Trophoblast cell (in vitro differentiated cells and primary cell): ENCODE measurements at regions not wholly inside any gene's neighbourhood (a gene's known extent, or its start where the extent isn't known, plus 50 kb on each side); places are given as distances from the start of the nearest gene placed in this dataset.

Experiments
- DNase-seq, 2 donors: peaks; one replicate each; pipeline ENCODE4 v3.0.0-alpha.2; 2016
- H2AFZ ChIP-seq: 2 replicates; pipeline ENCODE4 v1.6.1; 2013; ENCODE audit warnings: low read length, moderate library complexity, mild to moderate bottlenecking; ENCODE audit not compliant: insufficient read depth, poor library complexity
- H2AK5ac ChIP-seq: 2 replicates; pipeline ENCODE4 v1.6.1; 2013; ENCODE audit warnings: mild to moderate bottlenecking, low read length
- H2BK120ac ChIP-seq: 2 replicates; pipeline ENCODE4 v1.6.1; 2013; ENCODE audit warnings: low read length, mild to moderate bottlenecking, moderate library complexity; ENCODE audit not compliant: insufficient read depth, poor library complexity
- H2BK12ac ChIP-seq: 2 replicates; pipeline ENCODE4 v1.6.1; 2013; ENCODE audit warnings: mild to moderate bottlenecking, low read length, moderate library complexity
- H2BK5ac ChIP-seq: 2 replicates; pipeline ENCODE4 v1.6.1; 2013; ENCODE audit warnings: low read length, low read depth, moderate library complexity, mild to moderate bottlenecking; ENCODE audit not compliant: poor library complexity
- H3K14ac ChIP-seq: 2 replicates; pipeline ENCODE4 v1.6.1; 2013; ENCODE audit warnings: mild to moderate bottlenecking, low read length
- H3K18ac ChIP-seq: 2 replicates; pipeline ENCODE4 v1.6.1; 2013; ENCODE audit warnings: mild to moderate bottlenecking, low read length
- H3K23ac ChIP-seq: 2 replicates; pipeline ENCODE4 v1.6.1; 2013; ENCODE audit warnings: low read length
- H3K27ac ChIP-seq: 2 replicates; pipeline ENCODE4 v1.5.1; 2013; ENCODE audit warnings: low read depth, mild to moderate bottlenecking, inconsistent platforms, low read length, moderate library complexity
- H3K27me3 ChIP-seq: 2 replicates; pipeline ENCODE4 v1.6.1; 2013; ENCODE audit warnings: inconsistent platforms, mild to moderate bottlenecking, low read length, moderate library complexity; ENCODE audit not compliant: insufficient read depth
- H3K36me3 ChIP-seq, 2 experiments: 1 replicate in 1 of 2; 2 replicates in 1 of 2; pipeline ENCODE4 v1.6.1; 2013; ENCODE audit warnings: low read length in 2 of 2, mild to moderate bottlenecking in 2 of 2, moderate library complexity in 1 of 2; ENCODE audit not compliant: insufficient read depth in 2 of 2, control insufficient read depth in 1 of 2
- H3K4ac ChIP-seq: 2 replicates; pipeline ENCODE4 v1.6.1; 2013; ENCODE audit warnings: low read depth, mild to moderate bottlenecking, low read length, moderate library complexity
- H3K4me1 ChIP-seq, 2 experiments: 1 replicate in 1 of 2; 2 replicates in 1 of 2; pipeline ENCODE4 v1.6.1; 2013; ENCODE audit warnings: low read length in 2 of 2, mild to moderate bottlenecking in 2 of 2, moderate library complexity in 1 of 2; ENCODE audit not compliant: insufficient read depth in 2 of 2, control insufficient read depth in 1 of 2
- H3K4me2 ChIP-seq: 2 replicates; pipeline ENCODE4 v1.6.1; 2013; ENCODE audit warnings: inconsistent platforms, mild to moderate bottlenecking, low read length, moderate library complexity
- H3K4me3 ChIP-seq: 2 replicates; pipeline ENCODE4 v1.5.1; 2013; ENCODE audit warnings: mild to moderate bottlenecking, low read depth, low read length, inconsistent platforms
- H3K79me1 ChIP-seq: one replicate; pipeline ENCODE4 v1.6.1; 2013; ENCODE audit warnings: low read length
- H3K79me2 ChIP-seq: 2 replicates; pipeline ENCODE4 v1.6.1; 2013; ENCODE audit warnings: low read length, mild to moderate bottlenecking; ENCODE audit not compliant: control insufficient read depth, insufficient read depth, poor library complexity
- H3K9ac ChIP-seq: 2 replicates; pipeline ENCODE4 v1.6.1; 2013; ENCODE audit warnings: mild to moderate bottlenecking, low read length
- H3K9me3 ChIP-seq: 2 replicates; pipeline ENCODE4 v1.6.1; 2013; ENCODE audit warnings: low read depth, mild to moderate bottlenecking, control low read depth, inconsistent platforms, low read length; ENCODE audit not compliant: insufficient read depth
- H4K12ac ChIP-seq: 2 replicates; pipeline ENCODE4 v1.6.1; 2013; ENCODE audit warnings: low read depth, mild to moderate bottlenecking, low read length, moderate library complexity
- H4K8ac ChIP-seq: 2 replicates; pipeline ENCODE4 v1.6.1; 2013; ENCODE audit warnings: low read depth, mild to moderate bottlenecking, low read length, moderate library complexity
- H4K91ac ChIP-seq: one replicate; pipeline ENCODE4 v1.6.1; 2013; ENCODE audit warnings: low read depth, mild to moderate bottlenecking, low read length, moderate library complexity
- WGBS: extraction: QIAGEN DNeasy Blood & Tissue Kit; methylation state at CpG from one replicate; pipeline ENCODE4 v1.1.7; 2013; ENCODE audit warnings: missing lambda C conversion rate; ENCODE audit not compliant: insufficient read length, insufficient coverage; ENCODE audit errors: extremely low coverage; 5-methylcytosine and 5-hydroxymethylcytosine counted together

- Histone ChIP-seq H3K27me3 (no peaks in the 10 kb centered on the region), H2BK120ac (no peak overlapping the region), H3K4me2 (no peak overlapping the region), H2BK12ac (no peak overlapping the region), H4K8ac (no peak overlapping the region), H3K4ac (no peak overlapping the region), H3K79me2 (no peaks in the 10 kb centered on the region), H3K9ac (no peak overlapping the region), H3K9me3 (peaks cover 2% of the 10 kb centered on the region), H2AFZ (no peak overlapping the region), H3K4me3 (no peak overlapping the region), H3K36me3 (no peaks in the 10 kb centered on the region), H4K91ac (no peak overlapping the region), H3K4me1 (peaks cover 0 to under 1% of the 10 kb centered on the region in 2 experiments), H3K79me1 (no peaks in the 10 kb centered on the region), H3K14ac (no peak overlapping the region), H3K27ac (no peak overlapping the region), H2AK5ac (no peak overlapping the region), H3K23ac (no peak overlapping the region), H4K12ac (no peak overlapping the region), H3K18ac (no peak overlapping the region), H2BK5ac (no peak overlapping the region)
- no CpG with 5 or more reads among the region's 7 CpGs for WGBS
- no peak for DNase-seq
Observed at GRCh38 chr13:111038887-111039286, 76.2 kb upstream of the ARHGEF7 start.

GRCh38 chr13:111037927-111038326 is 77.2 kb upstream of the ARHGEF7 start:
- H3K36me3 ChIP-seq, result no peaks in the 10 kb centered on the region
- no peak overlapping the region for H3K4me3 ChIP-seq
- no peak overlapping the region for H3K9ac ChIP-seq
- no peaks in the 10 kb centered on the region for H3K27me3 ChIP-seq
- no peak overlapping the region for H4K91ac ChIP-seq
- H3K9me3 ChIP-seq, result peaks cover 1% of the 10 kb centered on the region
- no peak overlapping the region for H2BK5ac ChIP-seq
- H3K79me2 ChIP-seq, result no peaks in the 10 kb centered on the region
- H4K12ac ChIP-seq, result no peak overlapping the region
- no peak overlapping the region for H2BK12ac ChIP-seq
- no peak for DNase-seq
- WGBS, result no CpG with 5 or more reads among the region's 12 CpGs
- H4K8ac ChIP-seq, result no peak overlapping the region
- no peak overlapping the region for H3K18ac ChIP-seq
- no peak overlapping the region for H3K14ac ChIP-seq
- no peaks in the 10 kb centered on the region for H3K79me1 ChIP-seq
- no peak overlapping the region for H3K4me2 ChIP-seq
- H2BK120ac ChIP-seq, result no peak overlapping the region
- H3K23ac ChIP-seq, result no peak overlapping the region
- H2AFZ ChIP-seq, result no peak overlapping the region
- no peak overlapping the region for H3K4ac ChIP-seq
- no peak overlapping the region for H3K27ac ChIP-seq
- H2AK5ac ChIP-seq, result no peak overlapping the region
- H3K4me1 ChIP-seq, result no peaks in the 10 kb centered on the region

- Histone ChIP-seq H3K4me1 (no peaks in the 10 kb centered on the region), H3K4ac (no peak overlapping the region), H3K9me3 (peaks cover 1% of the 10 kb centered on the region), H2BK120ac (no peak overlapping the region), H4K12ac (no peak overlapping the region), H3K18ac (no peak overlapping the region), H3K23ac (no peak overlapping the region), H4K8ac (no peak overlapping the region), H4K91ac (no peak overlapping the region), H2AK5ac (no peak overlapping the region), H3K79me2 (no peaks in the 10 kb centered on the region), H3K27me3 (no peaks in the 10 kb centered on the region), H3K9ac (no peak overlapping the region), H3K36me3 (no peaks in the 10 kb centered on the region), H3K79me1 (no peaks in the 10 kb centered on the region), H3K27ac (no peak overlapping the region), H3K14ac (no peak overlapping the region), H2BK5ac (no peak overlapping the region), H3K4me2 (no peak overlapping the region), H2BK12ac (no peak overlapping the region), H2AFZ (no peak overlapping the region), H3K4me3 (no peak overlapping the region)
- DNase-seq, result peak; percentile 49 to 64
- WGBS, result no CpG with 5 or more reads among the region's 7 CpGs
Observed at GRCh38 chr13:111036665-111037064, 78.4 kb upstream of the ARHGEF7 start.

- no peak overlapping the region for H2BK5ac ChIP-seq
- no peak overlapping the region for H2AFZ ChIP-seq
- H4K91ac ChIP-seq, result no peak overlapping the region
- no peak overlapping the region for H3K4ac ChIP-seq
- peak; percentile 61 to 68 for DNase-seq
- peaks cover 1% of the 10 kb centered on the region for H3K9me3 ChIP-seq
- no peaks in the 10 kb centered on the region for H3K36me3 ChIP-seq
- WGBS, result no CpG with 5 or more reads among the region's 10 CpGs
- no peak overlapping the region for H3K23ac ChIP-seq
- H3K4me3 ChIP-seq, result no peak overlapping the region
- no peak overlapping the region for H3K14ac ChIP-seq
- no peak overlapping the region for H3K4me2 ChIP-seq
- H4K12ac ChIP-seq, result no peak overlapping the region
- H2BK12ac ChIP-seq, result no peak overlapping the region
- no peaks in the 10 kb centered on the region for H3K4me1 ChIP-seq
- no peak overlapping the region for H3K9ac ChIP-seq
- no peaks in the 10 kb centered on the region for H3K79me2 ChIP-seq
- no peaks in the 10 kb centered on the region for H3K27me3 ChIP-seq
- no peaks in the 10 kb centered on the region for H3K79me1 ChIP-seq
- no peak overlapping the region for H4K8ac ChIP-seq
- H2BK120ac ChIP-seq, result no peak overlapping the region
- no peak overlapping the region for H3K27ac ChIP-seq
- no peak overlapping the region for H3K18ac ChIP-seq
- no peak overlapping the region for H2AK5ac ChIP-seq
Observed at GRCh38 chr13:111035861-111036260, 79.2 kb upstream of the ARHGEF7 start.
